Fibroblast of lung (primary cell): ENCODE measurements at regions not wholly inside any gene's neighbourhood (a gene's known extent, or its start where the extent isn't known, plus 50 kb on each side); places are given as distances from the start of the nearest gene placed in this dataset.

ENCODE experiments used
- DNase-seq, 2 donors: peaks; one replicate each; pipeline versions ENCODE4 v3.0.0 to v3.0.0-alpha.2; 2010; ENCODE audit warnings: low read depth in 2 of 2
- H2AFZ ChIP-seq: 2 replicates; pipeline ENCODE4 v1.5.1; 2012; ENCODE audit warnings: low read length, control low read depth, inconsistent platforms
- H3K27ac ChIP-seq: 2 replicates; pipeline ENCODE4 v1.5.1; 2011; ENCODE audit warnings: low read length, control low read depth; ENCODE audit not compliant: insufficient read depth
- H3K27me3 ChIP-seq: 2 replicates; pipeline ENCODE4 v1.5.1; 2011; ENCODE audit warnings: mild to moderate bottlenecking, low read length; ENCODE audit not compliant: control insufficient read depth, insufficient read depth
- H3K36me3 ChIP-seq: 2 replicates; pipeline ENCODE4 v1.5.1; 2011; ENCODE audit warnings: low read length; ENCODE audit not compliant: control insufficient read depth, insufficient read depth
- H3K4me1 ChIP-seq: 2 replicates; pipeline ENCODE4 v1.5.1; 2011; ENCODE audit warnings: low read length; ENCODE audit not compliant: control insufficient read depth, insufficient read depth; ENCODE audit errors: extremely low read depth
- H3K4me2 ChIP-seq: 2 replicates; pipeline ENCODE4 v1.5.1; 2011; ENCODE audit warnings: low read length, control low read depth; ENCODE audit not compliant: insufficient read depth; ENCODE audit errors: extremely low read depth
- H3K4me3 ChIP-seq, 4 experiments: fragments of 200-600 bp in 1 of 4; sonication (generic) in 1 of 4; replicated peaks in 1 of 4; 2 replicates each; pipeline ENCODE4 v1.5.1; 2011 to 2016; ENCODE audit warnings: low read length in 4 of 4, low read depth in 3 of 4, mild to moderate bottlenecking in 3 of 4, control low read depth in 2 of 4, inconsistent platforms in 1 of 4, mixed read lengths in 1 of 4; ENCODE audit not compliant: insufficient read depth in 1 of 4; ENCODE audit errors: control extremely low read depth in 1 of 4
- H3K79me2 ChIP-seq: 2 replicates; pipeline ENCODE4 v1.5.1; 2012; ENCODE audit warnings: mild to moderate bottlenecking, low read length, inconsistent platforms; ENCODE audit not compliant: control insufficient read depth, insufficient read depth
- H3K9ac ChIP-seq: 2 replicates; pipeline ENCODE4 v1.5.1; 2011; ENCODE audit warnings: mild to moderate bottlenecking, low read length, control low read depth; ENCODE audit not compliant: insufficient read depth
- H3K9me3 ChIP-seq: 2 replicates; pipeline ENCODE4 v1.5.1; 2012; ENCODE audit warnings: low read depth, low read length; ENCODE audit not compliant: control insufficient read depth, insufficient read depth
- H4K20me1 ChIP-seq: 2 replicates; pipeline ENCODE4 v1.5.1; 2011; ENCODE audit warnings: low read length; ENCODE audit not compliant: control insufficient read depth, insufficient read depth; ENCODE audit errors: extremely low read depth
- EZH2 ChIP-seq: IDR thresholded peaks from 2 replicates; pipeline ENCODE4 v1.5.1; 2012; ENCODE audit warnings: low read length, control low read depth, mild to moderate bottlenecking; ENCODE audit errors: missing control alignments
- TF ChIP-seq, protein P1 (sequence below), 2 donors: IDR thresholded peaks in 1 of 2; conservative IDR thresholded peaks in 1 of 2; 1 replicate in 1 of 2; 2 replicates in 1 of 2; pipeline ENCODE4 v1.5.1; 2011 to 2012; ENCODE audit warnings: low read length in 2 of 2, control low read depth in 1 of 2, inconsistent platforms in 1 of 2, low read depth in 1 of 2, mild to moderate bottlenecking in 1 of 2

DNA sequence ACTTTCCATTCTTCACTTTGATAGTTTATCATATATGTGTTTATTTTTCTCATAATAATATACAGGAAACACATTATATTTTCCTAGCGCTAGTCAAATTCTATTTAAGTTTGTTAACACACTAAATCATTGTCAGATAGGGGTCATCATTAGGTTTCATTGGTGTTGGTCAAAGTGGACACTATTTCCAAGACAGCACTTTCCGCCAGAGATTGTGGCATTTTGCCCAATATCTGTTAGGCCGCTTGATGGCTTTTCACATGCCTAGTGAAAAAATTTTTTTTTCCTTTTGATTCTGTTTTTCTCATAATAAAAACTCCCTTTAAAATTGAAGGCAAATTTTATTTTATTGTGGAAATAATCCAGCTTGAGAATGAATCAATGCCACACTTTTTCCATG lies 495.4 kb upstream of the AKR1E2 start:
- TF ChIP-seq, protein P1, sequence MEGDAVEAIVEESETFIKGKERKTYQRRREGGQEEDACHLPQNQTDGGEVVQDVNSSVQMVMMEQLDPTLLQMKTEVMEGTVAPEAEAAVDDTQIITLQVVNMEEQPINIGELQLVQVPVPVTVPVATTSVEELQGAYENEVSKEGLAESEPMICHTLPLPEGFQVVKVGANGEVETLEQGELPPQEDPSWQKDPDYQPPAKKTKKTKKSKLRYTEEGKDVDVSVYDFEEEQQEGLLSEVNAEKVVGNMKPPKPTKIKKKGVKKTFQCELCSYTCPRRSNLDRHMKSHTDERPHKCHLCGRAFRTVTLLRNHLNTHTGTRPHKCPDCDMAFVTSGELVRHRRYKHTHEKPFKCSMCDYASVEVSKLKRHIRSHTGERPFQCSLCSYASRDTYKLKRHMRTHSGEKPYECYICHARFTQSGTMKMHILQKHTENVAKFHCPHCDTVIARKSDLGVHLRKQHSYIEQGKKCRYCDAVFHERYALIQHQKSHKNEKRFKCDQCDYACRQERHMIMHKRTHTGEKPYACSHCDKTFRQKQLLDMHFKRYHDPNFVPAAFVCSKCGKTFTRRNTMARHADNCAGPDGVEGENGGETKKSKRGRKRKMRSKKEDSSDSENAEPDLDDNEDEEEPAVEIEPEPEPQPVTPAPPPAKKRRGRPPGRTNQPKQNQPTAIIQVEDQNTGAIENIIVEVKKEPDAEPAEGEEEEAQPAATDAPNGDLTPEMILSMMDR (conservative IDR thresholded peaks at IDR 0.05 in 1 of 2, IDR thresholded peaks at IDR 0.05 in 1 of 2; ENCODE audit: low read depth in 1 of 2, low read length in 2 of 2), result no peak
- TF ChIP-seq EZH2, result no peak
- Histone ChIP-seq H3K27me3 (no peaks in the 10 kb centered on the region), H3K9ac (no peak overlapping the region), H3K4me3 (no peak overlapping the region), H3K79me2 (no peaks in the 10 kb centered on the region), H2AFZ (no peak overlapping the region), H3K9me3 (no peaks in the 10 kb centered on the region), H3K36me3 (no peaks in the 10 kb centered on the region), H3K4me2 (no peak overlapping the region), H3K4me1 (no peaks in the 10 kb centered on the region), H4K20me1 (no peaks in the 10 kb centered on the region), H3K27ac (no peak overlapping the region)
- no peak for DNase-seq

DNA sequence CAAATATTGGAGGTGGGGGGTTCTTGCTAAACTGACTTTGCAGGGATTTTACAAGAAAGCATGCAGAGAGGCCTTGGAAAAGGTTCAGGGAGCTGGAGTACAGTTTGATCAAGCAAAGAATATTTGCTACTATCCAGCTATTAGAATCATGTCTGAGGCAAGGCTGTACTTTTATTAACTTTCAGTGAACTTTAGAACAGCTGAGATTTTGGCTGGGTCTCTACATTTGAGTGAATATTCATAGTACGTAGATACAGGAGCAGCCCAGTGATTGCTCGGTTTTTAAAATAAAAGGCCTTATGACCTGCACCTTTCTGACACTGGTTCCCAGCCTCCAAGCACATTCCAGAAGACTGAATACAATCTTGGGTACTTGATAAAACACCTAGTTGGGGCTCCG lies 496.8 kb upstream of the AKR1E2 start:
- Histone ChIP-seq H3K4me2 (no peak overlapping the region), H3K27me3 (no peaks in the 10 kb centered on the region), H3K36me3 (no peaks in the 10 kb centered on the region), H3K9me3 (no peaks in the 10 kb centered on the region), H2AFZ (no peak overlapping the region), H3K79me2 (no peaks in the 10 kb centered on the region), H3K4me1 (no peaks in the 10 kb centered on the region), H3K4me3 (no peak overlapping the region), H4K20me1 (no peaks in the 10 kb centered on the region), H3K27ac (no peak overlapping the region), H3K9ac (no peak overlapping the region)
- TF ChIP-seq EZH2, result no peak
- TF ChIP-seq, protein P1 (conservative IDR thresholded peaks at IDR 0.05 in 1 of 2, IDR thresholded peaks at IDR 0.05 in 1 of 2; ENCODE audit: low read depth in 1 of 2, low read length in 2 of 2), result no peak
- no peak for DNase-seq

DNA sequence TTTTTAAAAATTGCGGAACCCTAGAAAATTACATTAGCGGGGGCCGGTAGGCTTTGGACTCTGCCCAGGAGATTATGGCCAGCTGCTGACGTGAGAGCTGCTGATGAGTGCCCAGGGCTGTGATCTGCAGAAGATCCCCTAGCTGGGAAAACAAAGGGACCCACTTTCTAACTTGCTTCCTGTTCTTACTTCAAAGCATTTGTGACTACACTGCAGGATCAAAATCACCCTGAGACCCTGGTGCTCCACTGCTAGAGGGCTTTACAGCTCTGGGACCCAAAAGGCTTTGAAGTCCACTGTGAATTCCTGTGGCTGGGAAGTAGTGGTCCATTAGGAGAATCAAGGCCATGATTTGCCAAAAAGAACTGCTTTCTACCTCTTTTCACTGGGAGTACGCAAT lies 499.4 kb upstream of the AKR1E2 start:
- H3K27ac ChIP-seq, result no peak overlapping the region
- no peaks in the 10 kb centered on the region for H3K36me3 ChIP-seq
- H2AFZ ChIP-seq, result no peak overlapping the region
- H4K20me1 ChIP-seq, result no peaks in the 10 kb centered on the region
- no peak overlapping the region for H3K4me2 ChIP-seq
- H3K4me1 ChIP-seq, result no peaks in the 10 kb centered on the region
- H3K4me3 ChIP-seq, result no peak overlapping the region
- no peak for DNase-seq
- H3K27me3 ChIP-seq, result no peaks in the 10 kb centered on the region
- no peaks in the 10 kb centered on the region for H3K79me2 ChIP-seq
- TF ChIP-seq, protein P1 (conservative IDR thresholded peaks at IDR 0.05 in 1 of 2, IDR thresholded peaks at IDR 0.05 in 1 of 2; ENCODE audit: low read depth in 1 of 2, low read length in 2 of 2), result no peak
- no peak for TF ChIP-seq EZH2
- no peak overlapping the region for H3K9ac ChIP-seq
- H3K9me3 ChIP-seq, result no peaks in the 10 kb centered on the region
